ENCODE measurements at regions not wholly inside any gene's neighbourhood (a gene's known extent, or its start where the extent isn't known, plus 50 kb on each side); places are given as distances from the start of the nearest gene placed in this dataset.

DNA sequence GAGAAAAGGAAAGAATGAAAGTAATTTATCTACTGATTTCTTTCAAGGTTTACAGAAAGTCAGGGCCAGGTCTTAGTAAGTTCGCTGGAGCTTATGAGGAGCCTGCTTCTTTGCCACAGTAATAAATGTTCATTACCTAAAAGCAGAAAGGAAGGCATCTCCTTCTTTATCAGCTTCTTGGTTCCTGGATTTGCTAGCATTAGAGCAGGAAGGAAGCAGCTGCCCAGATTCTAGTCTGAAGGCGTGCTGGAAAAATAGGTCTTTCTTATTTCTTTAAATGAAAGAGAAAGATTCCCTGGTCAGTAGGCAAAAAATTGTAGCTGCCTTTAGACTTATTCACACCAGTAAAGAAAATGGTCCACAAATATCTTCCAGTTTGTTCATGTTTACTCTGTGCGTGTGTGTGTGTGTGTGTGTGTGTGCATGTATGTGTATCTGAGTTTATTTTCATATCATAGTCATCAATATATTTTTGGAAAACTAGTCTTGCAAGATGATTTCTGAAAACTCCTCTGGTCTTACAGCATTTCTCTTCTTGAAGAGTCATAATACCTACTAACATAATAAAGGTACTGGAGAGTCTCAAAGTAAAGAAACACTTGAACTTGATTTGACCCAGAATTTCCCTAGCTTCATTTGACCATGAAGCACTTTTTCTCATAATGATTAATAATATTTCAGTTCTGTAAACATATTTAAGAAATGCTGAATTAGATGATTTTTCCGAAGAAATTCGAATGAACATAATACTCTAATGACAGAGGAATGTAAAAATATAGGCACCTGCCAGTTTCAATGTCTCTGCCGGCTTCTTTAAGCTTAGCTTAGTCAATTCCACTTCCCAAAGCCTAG is 255.3 kb upstream of the ZPLD1 start:
- H3K9me3 ChIP-seq: no peaks in the 10 kb centered on the region
- H3K4me1 ChIP-seq: peaks cover 49% of the 10 kb centered on the region
- DNase-seq (ENCODE audit: low spot score in 2 of 2): no peak
- WGBS: 36% methylated on average over 6 of the region's 6 CpGs
- H3K4me3 ChIP-seq: no peak overlapping the region
- peak overlapping the region; percentile 57 for H3K27ac ChIP-seq
- no peaks in the 10 kb centered on the region for H3K27me3 ChIP-seq
- no peaks in the 10 kb centered on the region for H3K36me3 ChIP-seq
- TF ChIP-seq EP300 (IDR thresholded peaks at IDR 0.05) (no peak), POLR2A (IDR thresholded peaks at IDR 0.05) (no peak), POLR2AphosphoS5 (IDR thresholded peaks at IDR 0.05) (no peak)
- TF ChIP-seq, protein P1, sequence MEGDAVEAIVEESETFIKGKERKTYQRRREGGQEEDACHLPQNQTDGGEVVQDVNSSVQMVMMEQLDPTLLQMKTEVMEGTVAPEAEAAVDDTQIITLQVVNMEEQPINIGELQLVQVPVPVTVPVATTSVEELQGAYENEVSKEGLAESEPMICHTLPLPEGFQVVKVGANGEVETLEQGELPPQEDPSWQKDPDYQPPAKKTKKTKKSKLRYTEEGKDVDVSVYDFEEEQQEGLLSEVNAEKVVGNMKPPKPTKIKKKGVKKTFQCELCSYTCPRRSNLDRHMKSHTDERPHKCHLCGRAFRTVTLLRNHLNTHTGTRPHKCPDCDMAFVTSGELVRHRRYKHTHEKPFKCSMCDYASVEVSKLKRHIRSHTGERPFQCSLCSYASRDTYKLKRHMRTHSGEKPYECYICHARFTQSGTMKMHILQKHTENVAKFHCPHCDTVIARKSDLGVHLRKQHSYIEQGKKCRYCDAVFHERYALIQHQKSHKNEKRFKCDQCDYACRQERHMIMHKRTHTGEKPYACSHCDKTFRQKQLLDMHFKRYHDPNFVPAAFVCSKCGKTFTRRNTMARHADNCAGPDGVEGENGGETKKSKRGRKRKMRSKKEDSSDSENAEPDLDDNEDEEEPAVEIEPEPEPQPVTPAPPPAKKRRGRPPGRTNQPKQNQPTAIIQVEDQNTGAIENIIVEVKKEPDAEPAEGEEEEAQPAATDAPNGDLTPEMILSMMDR (IDR thresholded peaks at IDR 0.05): no peak

DNA sequence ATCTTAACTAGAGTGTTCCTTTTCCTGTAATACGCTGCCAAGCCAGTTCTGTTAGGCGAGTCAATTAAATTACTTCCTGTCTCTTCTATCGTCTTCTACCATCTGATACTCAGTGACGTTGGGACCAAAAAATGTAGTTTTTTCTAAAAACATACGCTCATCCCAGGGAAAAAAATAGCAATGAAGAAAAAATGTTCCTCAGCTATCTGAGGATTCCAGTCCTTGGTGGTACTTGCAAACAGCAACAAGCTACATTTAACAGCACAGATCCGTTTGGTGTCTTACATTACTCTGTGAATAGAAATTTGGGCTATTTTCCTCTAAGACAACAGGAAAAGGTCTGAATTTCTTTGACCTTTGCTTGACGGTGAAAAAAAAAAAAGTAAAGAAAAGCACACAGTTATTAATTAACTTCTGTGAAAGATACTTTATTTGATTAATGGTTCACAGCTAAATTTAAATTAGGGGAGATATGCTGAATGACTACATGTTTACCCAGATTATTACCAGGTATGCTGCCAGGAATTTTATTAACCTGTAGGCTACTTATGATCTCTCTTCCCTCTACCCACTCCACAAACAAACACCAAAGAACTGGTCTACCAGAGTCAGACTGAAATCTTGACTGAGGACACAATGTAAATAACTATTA is 254.4 kb upstream of the ZPLD1 start:
- Histone ChIP-seq H3K27me3 (no peaks in the 10 kb centered on the region), H3K27ac (peak overlapping the region; percentile 57), H3K36me3 (no peaks in the 10 kb centered on the region), H3K4me1 (peaks cover 49% of the 10 kb centered on the region), H3K4me3 (no peak overlapping the region), H3K9me3 (no peaks in the 10 kb centered on the region)
- no peak for DNase-seq (ENCODE audit: low spot score in 2 of 2)
- TF ChIP-seq EP300 (IDR thresholded peaks at IDR 0.05) (no peak), POLR2AphosphoS5 (IDR thresholded peaks at IDR 0.05) (no peak), POLR2A (IDR thresholded peaks at IDR 0.05) (no peak)
- TF ChIP-seq, protein P1 (IDR thresholded peaks at IDR 0.05): no peak
- WGBS: 9% methylated on average over 7 of the region's 7 CpGs

DNA sequence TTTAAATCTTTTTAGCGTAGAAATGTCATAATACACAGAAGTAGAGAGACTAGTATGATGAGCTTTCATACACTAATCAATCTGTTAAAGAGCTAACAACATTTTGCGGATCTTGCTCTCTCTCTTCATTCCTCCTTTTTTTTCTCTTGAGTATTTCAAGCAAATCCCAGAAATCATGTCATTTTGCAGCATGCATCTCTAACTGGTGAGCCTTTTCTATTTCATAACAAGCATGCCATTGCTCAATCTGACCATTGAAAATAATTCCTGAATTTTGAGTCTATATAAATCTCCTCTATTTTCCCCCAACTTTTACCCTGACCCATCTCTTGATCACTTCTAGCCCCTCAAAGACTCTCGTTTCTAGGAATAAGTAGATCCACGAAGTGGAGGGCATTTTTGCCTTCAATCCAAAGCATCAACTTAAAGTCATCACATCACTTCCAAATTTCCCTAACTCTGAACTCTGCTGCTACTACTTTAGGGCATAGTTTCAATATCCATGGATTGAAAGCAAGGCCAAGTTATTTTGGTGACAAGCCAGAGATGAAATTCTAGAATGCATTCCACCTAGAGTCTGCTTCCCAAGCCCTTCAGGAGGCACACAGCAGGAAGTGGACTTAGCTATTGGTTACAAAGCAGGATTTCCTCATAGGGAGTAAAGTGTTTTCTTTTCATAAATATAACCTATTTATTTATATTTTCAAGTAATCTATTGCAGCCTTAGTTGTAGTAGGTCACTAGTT is 253.5 kb upstream of the ZPLD1 start:
- H3K27me3 ChIP-seq: no peaks in the 10 kb centered on the region
- TF ChIP-seq POLR2AphosphoS5 (IDR thresholded peaks at IDR 0.05) (no peak), POLR2A (IDR thresholded peaks at IDR 0.05) (no peak), EP300 (IDR thresholded peaks at IDR 0.05) (no peak)
- TF ChIP-seq, protein P1 (IDR thresholded peaks at IDR 0.05): no peak
- H3K4me3 ChIP-seq: no peak overlapping the region
- no peak for DNase-seq (ENCODE audit: low spot score in 2 of 2)
- no peaks in the 10 kb centered on the region for H3K9me3 ChIP-seq
- peak overlapping the region; percentile 57 for H3K27ac ChIP-seq
- no peaks in the 10 kb centered on the region for H3K36me3 ChIP-seq
- WGBS: 57% methylated on average over 4 of the region's 4 CpGs
- H3K4me1 ChIP-seq: peaks cover 49% of the 10 kb centered on the region

DNA sequence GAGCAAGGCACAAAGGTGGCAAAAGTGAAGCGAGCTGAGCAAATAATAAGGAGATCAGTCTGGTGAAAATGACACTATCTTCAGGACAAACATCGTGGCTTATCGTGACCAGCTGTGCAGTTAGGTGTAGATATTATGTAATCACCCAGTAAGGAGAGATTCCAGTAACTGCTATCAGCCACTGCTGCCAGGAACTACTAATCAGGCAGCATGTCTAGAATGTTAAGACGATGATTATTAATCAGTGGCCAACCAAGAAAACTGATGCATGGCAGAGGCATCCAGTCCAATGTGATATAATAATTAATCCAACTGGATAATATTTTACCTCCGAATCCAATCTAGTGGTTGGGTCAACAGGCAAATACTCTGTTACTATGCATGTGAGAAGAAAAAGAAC is 252.7 kb upstream of the ZPLD1 start:
- 45% methylated on average over 5 of the region's 5 CpGs for WGBS
- H3K27me3 ChIP-seq: no peaks in the 10 kb centered on the region
- H3K4me3 ChIP-seq: no peak overlapping the region
- no peak for DNase-seq (ENCODE audit: low spot score in 2 of 2)
- H3K27ac ChIP-seq: peak overlapping the region; percentile 57
- peaks cover 49% of the 10 kb centered on the region for H3K4me1 ChIP-seq
- H3K9me3 ChIP-seq: no peaks in the 10 kb centered on the region
- TF ChIP-seq, protein P1 (IDR thresholded peaks at IDR 0.05): no peak
- TF ChIP-seq POLR2A (IDR thresholded peaks at IDR 0.05): no peak
- TF ChIP-seq EP300 (IDR thresholded peaks at IDR 0.05): no peak
- TF ChIP-seq POLR2AphosphoS5 (IDR thresholded peaks at IDR 0.05): no peak
- H3K36me3 ChIP-seq: no peaks in the 10 kb centered on the region

DNA sequence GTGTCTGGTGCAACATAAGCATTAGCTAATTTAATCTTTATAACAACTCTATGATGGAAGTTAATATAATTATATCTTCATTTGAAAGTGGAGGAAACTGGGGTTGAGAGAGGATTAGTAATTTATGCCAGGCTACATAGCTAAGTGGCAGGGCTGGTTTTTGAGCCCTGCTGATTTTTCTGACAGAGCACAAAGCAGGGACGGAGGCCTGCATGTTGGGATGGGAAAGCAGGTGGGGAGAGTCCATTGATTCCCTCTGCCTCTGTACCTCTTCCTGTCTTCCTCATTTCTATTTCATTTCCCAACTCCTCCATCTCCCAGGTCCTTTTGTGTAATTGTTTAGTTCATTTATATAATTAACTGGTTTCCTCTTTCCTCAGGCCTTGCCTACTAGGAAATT is 251.6 kb upstream of the ZPLD1 start:
- Histone ChIP-seq H3K36me3 (no peaks in the 10 kb centered on the region), H3K27me3 (no peaks in the 10 kb centered on the region), H3K4me1 (peaks cover 49% of the 10 kb centered on the region), H3K9me3 (no peaks in the 10 kb centered on the region), H3K4me3 (no peak overlapping the region), H3K27ac (no peak overlapping the region)
- WGBS: 66% methylated on average over 1 of the region's 1 CpG
- TF ChIP-seq EP300 (IDR thresholded peaks at IDR 0.05): no peak
- TF ChIP-seq, protein P1 (IDR thresholded peaks at IDR 0.05): no peak
- no peak for TF ChIP-seq POLR2A (IDR thresholded peaks at IDR 0.05)
- no peak for TF ChIP-seq POLR2AphosphoS5 (IDR thresholded peaks at IDR 0.05)
- DNase-seq (ENCODE audit: low spot score in 2 of 2): no peak
